Muscle layer of colon (tissue), 2 donors: ENCODE measurements at regions not wholly inside any gene's neighbourhood (a gene's known extent, or its start where the extent isn't known, plus 50 kb on each side); places are given as distances from the start of the nearest gene placed in this dataset.
"Not testable (repeated sequence)": the region's sequence is repeated elsewhere in the genome, so short reads cannot be mapped to it uniquely, and the experiment has no call there.

ENCODE experiments used
- H3K27ac ChIP-seq: one replicate; pipeline ENCODE4 v1.7.0; 2013; ENCODE audit warnings: low read depth, mild to moderate bottlenecking, low read length, moderate library complexity
- H3K27me3 ChIP-seq, 2 donors: one replicate each; pipeline ENCODE4 v1.7.0; 2013; ENCODE audit warnings: low read length in 2 of 2, mild to moderate bottlenecking in 2 of 2; ENCODE audit not compliant: insufficient read depth in 2 of 2, control insufficient read depth in 1 of 2
- H3K36me3 ChIP-seq: one replicate; pipeline ENCODE4 v1.7.0; 2013; ENCODE audit warnings: mild to moderate bottlenecking, low read length; ENCODE audit not compliant: insufficient read depth
- H3K4me1 ChIP-seq: one replicate; pipeline ENCODE4 v1.7.0; 2013; ENCODE audit warnings: mild to moderate bottlenecking, low read length; ENCODE audit not compliant: insufficient read depth
- H3K4me3 ChIP-seq, 2 donors: one replicate each; pipeline ENCODE4 v1.7.0; 2013; ENCODE audit warnings: low read length in 2 of 2, low read depth in 1 of 2, mild to moderate bottlenecking in 1 of 2, moderate library complexity in 1 of 2
- H3K9ac ChIP-seq: one replicate; pipeline ENCODE4 v1.7.0; 2013; ENCODE audit warnings: low read length
- H3K9me3 ChIP-seq: one replicate; pipeline ENCODE4 v1.7.0; 2013; ENCODE audit warnings: mild to moderate bottlenecking, low read length
- donor health status: abdominal sarcoma.
- donor health status: Adenocarcinoma of cecum.

- Histone ChIP-seq H3K27me3 (no peaks in the 10 kb centered on the region), H3K9me3 (no peaks in the 10 kb centered on the region), H3K36me3 (no peaks in the 10 kb centered on the region), H3K4me3 (no peak overlapping the region), H3K27ac (no peak overlapping the region), H3K9ac (no peak overlapping the region), H3K4me1 (no peaks in the 10 kb centered on the region)
Measured at GRCh38 chr4:3598695-3599227, 66.5 kb upstream of the LRPAP1 start.

DNA sequence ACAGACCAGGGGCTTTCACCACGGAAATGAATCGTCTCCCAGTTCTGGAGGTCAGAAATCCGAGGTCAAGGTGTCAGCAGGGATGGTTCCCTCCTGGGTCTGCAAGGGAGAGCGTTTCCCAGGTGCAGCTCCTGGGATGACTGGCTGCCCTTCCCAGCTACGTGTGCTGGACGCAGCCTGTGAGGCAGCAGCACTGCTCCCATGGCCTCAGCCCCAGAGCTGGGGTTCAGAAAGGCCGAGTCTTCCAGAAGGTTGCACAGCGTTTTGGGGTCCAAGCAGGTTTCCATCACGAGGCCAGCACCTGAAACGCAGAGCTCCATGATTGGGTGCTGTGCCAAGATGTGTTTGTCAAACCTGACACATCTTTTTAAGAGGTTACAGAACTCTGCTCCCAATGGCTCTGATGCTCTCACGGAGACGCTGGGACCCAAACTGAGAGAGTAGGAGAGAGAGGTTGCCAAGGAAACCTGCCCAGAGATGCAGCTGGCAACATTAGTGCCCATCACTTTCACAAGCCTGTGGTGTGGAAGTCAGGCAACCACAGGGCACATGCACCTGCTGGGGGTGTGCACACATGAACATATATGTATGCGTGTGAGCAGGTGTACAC is 65.8 kb upstream of the LRPAP1 start:
- H3K4me3 ChIP-seq, H3K36me3 ChIP-seq, H3K4me1 ChIP-seq, H3K27ac ChIP-seq, H3K27me3 ChIP-seq, H3K9me3 ChIP-seq, H3K9ac ChIP-seq: not testable (repeated sequence)

DNA sequence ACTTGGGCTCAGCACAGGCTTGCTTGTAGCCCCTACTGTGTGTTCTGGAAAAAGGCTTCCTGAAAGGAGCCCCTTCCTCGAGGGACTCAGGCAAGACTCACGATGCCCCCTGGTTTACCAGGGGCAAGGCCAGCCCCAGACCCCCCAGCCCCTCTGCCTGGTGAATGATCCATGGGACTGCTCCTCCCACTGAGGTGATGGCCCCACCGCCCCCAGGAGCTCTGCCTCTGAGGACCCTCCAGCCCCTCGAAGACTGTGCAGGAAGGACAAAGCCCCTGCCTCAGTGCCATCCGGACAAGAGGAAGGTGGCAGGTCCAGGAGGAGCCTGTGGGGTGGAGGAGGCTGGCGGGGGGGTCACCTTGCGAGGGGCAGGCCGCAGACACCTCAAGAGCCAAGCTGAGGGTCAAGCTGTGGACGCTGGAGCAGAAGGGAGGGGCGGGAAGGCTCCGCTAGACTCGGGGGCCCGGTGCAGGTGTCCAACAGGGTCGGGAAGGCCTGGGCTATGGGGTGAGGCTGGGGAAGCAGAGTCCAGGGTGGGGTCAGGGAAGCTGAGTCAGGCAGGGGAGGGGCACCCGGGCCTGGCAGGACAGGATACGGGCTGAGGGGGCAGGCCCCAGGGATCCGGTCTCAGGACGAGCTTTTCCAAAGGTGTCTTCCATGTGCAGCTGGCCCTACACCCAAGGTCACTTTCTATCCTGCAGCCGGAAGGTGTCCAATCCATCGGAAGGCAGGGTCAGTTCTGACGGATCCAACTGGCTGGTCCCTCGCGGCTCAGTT is 64.9 kb upstream of the LRPAP1 start:
- H3K27ac ChIP-seq, H3K4me1 ChIP-seq, H3K9me3 ChIP-seq, H3K36me3 ChIP-seq, H3K4me3 ChIP-seq, H3K27me3 ChIP-seq, H3K9ac ChIP-seq: not testable (repeated sequence)

DNA sequence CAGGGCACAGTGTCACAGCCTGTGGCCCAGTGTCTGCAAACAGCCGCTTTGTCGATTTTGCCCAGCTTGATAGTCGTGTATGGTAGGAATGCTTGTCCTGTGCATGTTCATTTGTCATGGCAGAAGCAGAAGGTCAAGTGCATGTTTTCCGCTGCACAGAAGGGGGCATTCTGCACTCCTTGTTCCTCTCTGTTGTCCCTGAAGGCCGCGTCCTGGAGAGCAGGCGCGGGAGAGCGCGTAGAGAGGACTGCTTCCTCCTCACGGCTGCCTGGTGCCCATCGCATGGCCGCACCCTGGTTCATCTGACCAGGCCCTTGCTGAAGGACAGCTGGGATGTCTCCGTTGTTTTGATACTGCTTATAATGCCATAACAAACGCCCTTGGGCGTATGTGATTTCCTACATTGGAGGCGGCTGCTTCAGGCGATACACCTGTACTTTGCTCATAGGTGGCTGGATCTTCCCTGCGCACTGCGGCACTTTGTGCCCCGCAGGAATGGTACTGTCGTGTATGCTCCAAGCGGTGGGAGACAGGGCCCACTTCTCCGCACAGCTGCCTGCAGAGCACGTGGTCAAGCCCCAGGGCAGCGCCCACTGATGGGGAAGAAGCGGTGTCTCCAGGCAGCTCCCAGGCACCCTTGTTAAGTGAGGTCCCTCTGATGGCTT is 63.5 kb upstream of the LRPAP1 start:
- H3K4me3 ChIP-seq, H3K27ac ChIP-seq, H3K9me3 ChIP-seq, H3K27me3 ChIP-seq, H3K36me3 ChIP-seq, H3K9ac ChIP-seq, H3K4me1 ChIP-seq: not testable (repeated sequence)

DNA sequence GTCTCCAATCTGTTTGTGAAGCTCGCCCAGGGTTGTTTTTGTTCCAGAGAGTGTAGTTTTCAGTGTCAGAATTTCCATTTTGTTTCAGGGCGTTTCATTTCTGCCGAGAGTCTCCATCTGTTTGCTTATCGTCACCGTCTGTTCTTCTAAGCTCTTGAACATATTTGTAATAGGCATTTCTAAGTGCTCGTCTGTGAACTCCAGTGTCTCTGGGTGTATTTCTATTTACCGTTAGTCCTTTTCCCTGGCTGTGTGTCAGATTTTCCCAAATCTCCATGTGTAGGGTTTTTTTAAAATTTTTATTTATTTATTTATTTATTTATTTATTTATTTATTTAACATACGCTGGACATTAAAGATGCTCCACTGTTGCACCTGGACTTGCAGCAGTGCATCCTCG is 62.5 kb upstream of the LRPAP1 start:
- H3K9me3 ChIP-seq, H3K9ac ChIP-seq: not testable (repeated sequence)

GRCh38 chr4:3589946-3590924 is 58.0 kb upstream of the LRPAP1 start:
- H3K36me3 ChIP-seq, H3K27ac ChIP-seq, H3K4me1 ChIP-seq, H3K9ac ChIP-seq, H3K4me3 ChIP-seq, H3K9me3 ChIP-seq, H3K27me3 ChIP-seq: not testable (repeated sequence)

More for the DNA sequence above, 62.5 kb upstream of the LRPAP1 start:
- not testable (repeated sequence) for H3K4me1 ChIP-seq, H3K36me3 ChIP-seq, H3K27ac ChIP-seq, H3K27me3 ChIP-seq, H3K4me3 ChIP-seq

GRCh38 chr4:3589379-3589778 is 57.2 kb upstream of the LRPAP1 start:
- not testable (repeated sequence) for H3K4me1 ChIP-seq, H3K9me3 ChIP-seq, H3K9ac ChIP-seq, H3K27me3 ChIP-seq, H3K4me3 ChIP-seq, H3K36me3 ChIP-seq, H3K27ac ChIP-seq

GRCh38 chr4:3588517-3589194 is 56.4 kb upstream of the LRPAP1 start:
- H3K27ac ChIP-seq, H3K9me3 ChIP-seq, H3K36me3 ChIP-seq: not testable (repeated sequence)

DNA sequence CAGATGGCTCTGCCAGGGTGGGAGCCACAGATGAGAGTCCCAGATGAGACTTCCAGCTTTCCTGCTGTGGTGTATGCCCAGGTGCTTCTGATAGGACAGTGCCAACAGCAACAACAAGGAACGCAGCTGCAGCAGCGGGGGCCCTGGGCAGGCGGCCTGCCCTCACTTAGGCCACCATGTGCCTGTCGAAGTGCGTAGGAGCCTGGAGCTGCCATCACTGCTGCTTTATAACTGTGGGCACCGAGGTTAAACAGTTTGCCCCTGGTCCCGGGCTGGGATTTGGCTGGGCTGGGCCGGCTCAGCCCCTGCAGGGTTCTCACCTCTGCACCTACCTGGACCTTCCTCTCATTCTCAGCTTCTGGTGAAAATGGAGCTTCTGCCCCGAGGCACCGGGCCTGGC is 54.4 kb upstream of the LRPAP1 start:
- not testable (repeated sequence) for H3K9me3 ChIP-seq, H3K9ac ChIP-seq, H3K4me1 ChIP-seq, H3K27ac ChIP-seq, H3K27me3 ChIP-seq, H3K36me3 ChIP-seq, H3K4me3 ChIP-seq

More at GRCh38 chr4:3588517-3589194, 56.4 kb upstream of the LRPAP1 start:
- not testable (repeated sequence) for H3K27me3 ChIP-seq, H3K4me1 ChIP-seq, H3K4me3 ChIP-seq, H3K9ac ChIP-seq

- H3K9ac ChIP-seq, H3K9me3 ChIP-seq, H3K4me3 ChIP-seq, H3K4me1 ChIP-seq, H3K27me3 ChIP-seq, H3K36me3 ChIP-seq, H3K27ac ChIP-seq: not testable (repeated sequence)
Measured at GRCh38 chr4:3585567-3585966, 53.3 kb upstream of the LRPAP1 start.
